HFFc6 (cell line): ENCODE measurements at regions not wholly inside any gene's neighbourhood (a gene's known extent, or its start where the extent isn't known, plus 50 kb on each side); places are given as distances from the start of the nearest gene placed in this dataset.

Experiments used
- DNase-seq: peaks from one replicate; pipeline ENCODE4 v3.0.0-alpha.2; 2018
- H3K27ac Mint-ChIP-seq: 2 replicates; pipeline ENCODE4 v1.8.0; 2020; ENCODE audit warnings: mild to moderate bottlenecking, mixed read lengths
- H3K27me3 Mint-ChIP-seq: 2 replicates; pipeline ENCODE4 v1.8.0; 2021; ENCODE audit warnings: mild to moderate bottlenecking, moderate library complexity, mixed read lengths; ENCODE audit not compliant: insufficient read depth
- H3K36me3 Mint-ChIP-seq: 2 replicates; pipeline ENCODE4 v1.8.0; 2021; ENCODE audit warnings: low read depth, mixed read lengths
- H3K4me1 Mint-ChIP-seq: 2 replicates; pipeline ENCODE4 v1.8.0; 2020; ENCODE audit warnings: low read depth, mixed read lengths
- H3K4me3 Mint-ChIP-seq: 2 replicates; pipeline ENCODE4 v1.8.0; 2020; ENCODE audit warnings: mild to moderate bottlenecking, moderate library complexity, mixed read lengths
- H3K9me3 Mint-ChIP-seq: 2 replicates; pipeline ENCODE4 v1.8.0; 2020; ENCODE audit warnings: mild to moderate bottlenecking, mixed read lengths
- CTCF ChIP-seq: fragments of 200-600 bp; sonication (generic); IDR thresholded peaks from 2 replicates; pipeline ENCODE4 v1.5.0; 2021; ENCODE audit warnings: antibody characterized with exemption, mild to moderate bottlenecking

- TF ChIP-seq CTCF, result no peak
Observed at GRCh38 chr11:82176945-82177344, 556.7 kb downstream of the FAM181B start.

GRCh38 chr11:82176365-82176764 is 557.3 kb downstream of the FAM181B start:
- no peak overlapping the region for H3K27ac Mint-ChIP-seq
- no peak for TF ChIP-seq CTCF
- H3K4me1 Mint-ChIP-seq, result no peaks in the 10 kb centered on the region
- no peaks in the 10 kb centered on the region; the same call in 1 of the 2 replicates for H3K27me3 Mint-ChIP-seq
- H3K36me3 Mint-ChIP-seq, result no peaks in the 10 kb centered on the region
- peaks cover 25% of the 10 kb centered on the region for H3K9me3 Mint-ChIP-seq
- no peak overlapping the region for H3K4me3 Mint-ChIP-seq
- DNase-seq, result no peak

More at GRCh38 chr11:82176945-82177344, 556.7 kb downstream of the FAM181B start:
- no peaks in the 10 kb centered on the region for H3K36me3 Mint-ChIP-seq
- no peaks in the 10 kb centered on the region for H3K4me1 Mint-ChIP-seq
- DNase-seq, result no peak
- H3K4me3 Mint-ChIP-seq, result no peak overlapping the region
- no peak overlapping the region for H3K27ac Mint-ChIP-seq
- H3K9me3 Mint-ChIP-seq, result peaks cover 22% of the 10 kb centered on the region
- no peaks in the 10 kb centered on the region; the same call in 1 of the 2 replicates for H3K27me3 Mint-ChIP-seq

- Mint-ChIP-seq H3K4me3 (no peak overlapping the region), H3K27ac (no peak overlapping the region), H3K36me3 (no peaks in the 10 kb centered on the region), H3K27me3 (no peaks in the 10 kb centered on the region; the same call in 1 of the 2 replicates), H3K9me3 (peaks cover 18% of the 10 kb centered on the region), H3K4me1 (no peaks in the 10 kb centered on the region)
- TF ChIP-seq CTCF, result peak; percentile 53
- DNase-seq, result no peak
Observed at GRCh38 chr11:82174610-82175009, 559.1 kb downstream of the FAM181B start.

- H3K27me3 Mint-ChIP-seq, result no peaks in the 10 kb centered on the region
- no peak overlapping the region for H3K27ac Mint-ChIP-seq
- no peak for TF ChIP-seq CTCF
- peaks cover 17% of the 10 kb centered on the region for H3K9me3 Mint-ChIP-seq
- H3K4me3 Mint-ChIP-seq, result no peak overlapping the region
- no peaks in the 10 kb centered on the region for H3K4me1 Mint-ChIP-seq
- DNase-seq, result no peak
- no peaks in the 10 kb centered on the region for H3K36me3 Mint-ChIP-seq
Observed at GRCh38 chr11:82146789-82147188, 586.9 kb downstream of the FAM181B start.

- DNase-seq, result no peak
- Mint-ChIP-seq H3K27ac (no peak overlapping the region), H3K27me3 (no peaks in the 10 kb centered on the region), H3K4me1 (no peaks in the 10 kb centered on the region), H3K36me3 (no peaks in the 10 kb centered on the region; the same call in 1 of the 2 replicates), H3K4me3 (no peak overlapping the region), H3K9me3 (peaks cover 41% of the 10 kb centered on the region)
- no peak for TF ChIP-seq CTCF
Observed at GRCh38 chr11:82118946-82119345, 614.7 kb downstream of the FAM181B start.

- Mint-ChIP-seq H3K27ac (no peak overlapping the region), H3K4me1 (no peaks in the 10 kb centered on the region), H3K4me3 (no peak overlapping the region), H3K36me3 (no peaks in the 10 kb centered on the region; the same call in 1 of the 2 replicates), H3K27me3 (no peaks in the 10 kb centered on the region), H3K9me3 (peaks cover 32% of the 10 kb centered on the region)
- no peak for TF ChIP-seq CTCF
- DNase-seq, result no peak
Observed at GRCh38 chr11:82117362-82117761, 616.3 kb downstream of the FAM181B start.
